IMR-90 (cell line): ENCODE measurements at regions not wholly inside any gene's neighbourhood (a gene's known extent, or its start where the extent isn't known, plus 50 kb on each side); places are given as distances from the start of the nearest gene placed in this dataset.

ENCODE experiments used
- ATAC-seq: fragments of 200-7000 bp; cut with Tn5 transposase; 2 replicates; pipeline ENCODE4 v1.9.1; 2020; ENCODE audit warnings: low read depth, mild to moderate bottlenecking, moderate library complexity
- BruUV-seq: library from RNA; stranded (reverse); fragments of 400-500 nt; replicated peaks from 2 replicates; lab custom pipeline; 2021; lab: Mats Ljungman, UMichigan
- CTCF ChIA-PET: fragments of 300-600 bp; formaldehyde crosslinking; extraction: SDS; loops from one replicate; lab custom pipeline; 2021; ENCODE audit warnings: antibody characterized with exemption; lab: Yijun Ruan, JAX
- POLR2A ChIA-PET: fragments of 300-600 bp; sonication (Branson Sonifier 250); formaldehyde crosslinking; loops from one replicate; lab custom pipeline; 2022; ENCODE audit warnings: antibody characterized with exemption; ENCODE audit not compliant: unreplicated experiment; lab: Charles Lee
- DNase-seq: peaks from one replicate; pipeline ENCODE4 v3.0.0; 2013
- H2AFZ ChIP-seq: replicated peaks from 2 replicates; pipeline ENCODE3; 2013; ENCODE audit warnings: low read length, mild to moderate bottlenecking; ENCODE audit not compliant: poor library complexity
- H2AK5ac ChIP-seq: 2 replicates; pipeline ENCODE4 v1.6.1; 2013; ENCODE audit warnings: low read depth, low read length, inconsistent platforms
- H2AK9ac ChIP-seq: replicated peaks from 2 replicates; pipeline ENCODE3; 2013; ENCODE audit warnings: mild to moderate bottlenecking, low read depth, low read length, moderate library complexity; ENCODE audit not compliant: poor library complexity
- H2BK120ac ChIP-seq: 2 replicates; pipeline ENCODE4 v1.6.1; 2013; ENCODE audit warnings: low read depth, low read length, inconsistent platforms
- H2BK15ac ChIP-seq: 3 replicates; pipeline ENCODE4 v1.6.1; 2013; ENCODE audit warnings: low read depth, low read length, inconsistent platforms
- H2BK20ac ChIP-seq: 2 replicates; pipeline ENCODE4 v1.6.1; 2013; ENCODE audit warnings: low read depth, mild to moderate bottlenecking, inconsistent platforms, low read length, moderate library complexity
- H2BK5ac ChIP-seq: 2 replicates; pipeline ENCODE4 v1.6.1; 2013; ENCODE audit warnings: mild to moderate bottlenecking, low read depth, low read length, inconsistent platforms; ENCODE audit not compliant: poor library complexity, severe bottlenecking
- H3K14ac ChIP-seq: replicated peaks from 2 replicates; pipeline ENCODE4 v1.6.1; 2013; ENCODE audit warnings: low read depth, low read length, inconsistent platforms
- H3K18ac ChIP-seq: 2 replicates; pipeline ENCODE4 v1.6.1; 2013; ENCODE audit warnings: low read depth, low read length, control low read depth
- H3K23ac ChIP-seq: 2 replicates; pipeline ENCODE4 v1.6.1; 2013; ENCODE audit warnings: low read depth, low read length, inconsistent platforms
- H3K27ac ChIP-seq: 2 replicates; pipeline ENCODE4 v1.5.1; 2013; ENCODE audit warnings: mild to moderate bottlenecking, control low read depth, low read length; ENCODE audit not compliant: insufficient read depth
- H3K27me3 ChIP-seq: 2 replicates; pipeline ENCODE4 v1.6.1; 2013; ENCODE audit warnings: low read length; ENCODE audit not compliant: control insufficient read depth, insufficient read depth
- H3K36me3 ChIP-seq: 2 replicates; pipeline ENCODE4 v1.6.1; 2013; ENCODE audit warnings: low read length, mixed read lengths; ENCODE audit not compliant: control insufficient read depth, insufficient read depth
- H3K4ac ChIP-seq: 2 replicates; pipeline ENCODE4 v1.6.1; 2013; ENCODE audit warnings: low read depth, low read length, inconsistent platforms
- H3K4me1 ChIP-seq: 2 replicates; pipeline ENCODE4 v1.6.1; 2013; ENCODE audit warnings: low read length, mixed read lengths; ENCODE audit not compliant: control insufficient read depth, insufficient read depth
- H3K4me2 ChIP-seq: 2 replicates; pipeline ENCODE4 v1.6.1; 2013; ENCODE audit warnings: low read depth, mild to moderate bottlenecking, control low read depth, low read length, moderate library complexity
- H3K4me3 ChIP-seq: 2 replicates; pipeline ENCODE4 v1.5.1; 2013; ENCODE audit warnings: low read depth, mild to moderate bottlenecking, control low read depth, low read length, moderate library complexity; ENCODE audit not compliant: insufficient read depth
- H3K56ac ChIP-seq: 2 replicates; pipeline ENCODE4 v1.6.1; 2013; ENCODE audit warnings: low read length, inconsistent platforms; ENCODE audit not compliant: insufficient read depth; ENCODE audit errors: extremely low read depth
- H3K79me1 ChIP-seq, 2 experiments: 2 replicates each; pipeline ENCODE4 v1.6.1; 2013; ENCODE audit warnings: low read length in 2 of 2, inconsistent platforms in 1 of 2, low read depth in 1 of 2
- H3K9ac ChIP-seq: 2 replicates; pipeline ENCODE4 v1.6.1; 2013; ENCODE audit warnings: low read depth, low read length, control low read depth
- H3K9me1 ChIP-seq: 2 replicates; pipeline ENCODE4 v1.6.1; 2013; ENCODE audit warnings: low read length, inconsistent platforms; ENCODE audit not compliant: insufficient read depth
- H3K9me3 ChIP-seq: 2 replicates; pipeline ENCODE4 v1.6.1; 2013; ENCODE audit warnings: low read length; ENCODE audit not compliant: control insufficient read depth, insufficient read depth
- H4K20me1 ChIP-seq: 2 replicates; pipeline ENCODE4 v1.6.1; 2013; ENCODE audit warnings: low read length, inconsistent platforms; ENCODE audit not compliant: insufficient read depth
- H4K5ac ChIP-seq: 2 replicates; pipeline ENCODE4 v1.6.1; 2013; ENCODE audit warnings: mild to moderate bottlenecking, low read depth, low read length, control low read depth
- H4K8ac ChIP-seq, 2 experiments: 2 replicates each; pipeline ENCODE4 v1.6.1; 2013; ENCODE audit warnings: low read depth in 2 of 2, low read length in 2 of 2, control low read depth in 1 of 2, inconsistent platforms in 1 of 2
- H4K91ac ChIP-seq: 2 replicates; pipeline ENCODE4 v1.6.1; 2013; ENCODE audit warnings: low read depth, low read length, inconsistent platforms; ENCODE audit not compliant: insufficient read depth
- CHD1 ChIP-seq: IDR thresholded peaks from 2 replicates; pipeline ENCODE4 v1.6.1; 2012; ENCODE audit warnings: low read depth, low read length, improper control_type of control experiment
- CTCF ChIP-seq: conservative IDR thresholded peaks from 2 replicates; pipeline ENCODE4 v1.5.1; 2012; ENCODE audit warnings: mild to moderate bottlenecking, low read depth, low read length, improper control_type of control experiment
- ELK1 ChIP-seq: fragments of 150-350 bp; IDR thresholded peaks from 2 replicates; pipeline ENCODE4 v1.6.1; 2016; ENCODE audit warnings: low read depth, mild to moderate bottlenecking, low read length, moderate library complexity, borderline replicate concordance
- WGBS, 2 experiments: methylation state at CpG; one replicate each; pipeline versions ENCODE4 v1.1.5 to v1.1.7; 2013; ENCODE audit warnings: missing lambda C conversion rate in 2 of 2; ENCODE audit not compliant: insufficient read length in 1 of 2; ENCODE audit errors: extremely low coverage in 2 of 2; 5-methylcytosine and 5-hydroxymethylcytosine counted together
- dilution Hi-C: fragments of 300-500 bp; cut with HindIII; formaldehyde crosslinking; loops from one replicate; pipeline ENCODE4 v1.14.3; 2018; ENCODE audit warnings: low sequenced_read_pairs; ENCODE audit not compliant: unreplicated experiment
- in situ Hi-C: fragments of 300-500 bp; cut with MboI; formaldehyde crosslinking; loops from 3 replicates; pipeline ENCODE4 v1.14.3; 2019; ENCODE audit warnings: low sequenced_read_pairs, inconsistent platforms, mixed read lengths
- intact Hi-C: fragments of 100-400 bp; cut with micrococcal nuclease; formaldehyde crosslinking; loops from 2 replicates; pipeline ENCODE4 v1.10.0; 2022

GRCh38 chr6:145489583-145489982 lies 245.7 kb downstream of the EPM2A start:
- Histone ChIP-seq H4K8ac (no peak overlapping the region), H2BK20ac (no peak overlapping the region), H3K9ac (no peak overlapping the region), H2BK15ac (no peak overlapping the region), H3K4me2 (no peak overlapping the region), H3K18ac (no peak overlapping the region), H3K4ac (no peak overlapping the region), H3K4me3 (no peak overlapping the region), H3K14ac (no peak overlapping the region), H2BK5ac (no peak overlapping the region), H2AK5ac (no peak overlapping the region), H2AFZ (no peak overlapping the region), H2AK9ac (no peak overlapping the region), H4K5ac (no peak overlapping the region), H3K4me1 (no peaks in the 10 kb centered on the region), H3K9me3 (no peaks in the 10 kb centered on the region), H3K27me3 (no peaks in the 10 kb centered on the region; the same call in 1 of the 2 replicates), H3K27ac (no peak overlapping the region), H2BK120ac (no peak overlapping the region), H3K23ac (no peak overlapping the region), H3K36me3 (no peaks in the 10 kb centered on the region), H3K79me1 (no peaks in the 10 kb centered on the region), H4K91ac (no peak overlapping the region), H3K9me1 (no peaks in the 10 kb centered on the region), H4K20me1 (no peaks in the 10 kb centered on the region), H3K56ac (no peak overlapping the region)
- CTCF ChIA-PET: interaction anchor here (0.6 kb wide), 1 partner anchor 1985 kb away, joined by 8 read pairs; no protein-coding TSS in a partner anchor
- no peak for TF ChIP-seq ELK1
- TF ChIP-seq CHD1: no peak
- no peak for TF ChIP-seq CTCF
- dilution Hi-C loops: no loop called here
- POLR2A ChIA-PET: no interaction called here
- no TSS peak for BruUV-seq
- in situ Hi-C loops: no loop called here
- intact Hi-C loops: no loop called here
- no peak for ATAC-seq
- no peak for DNase-seq
- 43% methylated on average over 5 of the region's 6 CpGs; no CpG with 5 or more reads in 1 of the 2 experiments for WGBS, 2 experiments
